Activated CD8-positive, alpha-beta memory T cell treated with anti-CD3 and anti-CD28 coated beads, Interleukin-2, amount 50 U/mL, for 48 hours (primary cell): ENCODE measurements at regions not wholly inside any gene's neighbourhood (a gene's known extent, or its start where the extent isn't known, plus 50 kb on each side); places are given as distances from the start of the nearest gene placed in this dataset.

Experiments used
- DNase-seq: peaks from one replicate; pipeline ENCODE4 v3.0.0-alpha.2; 2020

- no peak for DNase-seq
These were observed 217.1 kb downstream of the PIK3R1 start for GRCh38 chr5:68432682-68433081.

- no peak for DNase-seq
These were observed 218.0 kb downstream of the PIK3R1 start for GRCh38 chr5:68433526-68433922.

GRCh38 chr5:68433923-68434879 is 218.6 kb downstream of the PIK3R1 start:
- DNase-seq = peak; percentile 92

- DNase-seq = no peak
These were observed 220.1 kb downstream of the PIK3R1 start for GRCh38 chr5:68435611-68436010.

- no peak for DNase-seq
These were observed 221.3 kb downstream of the PIK3R1 start for GRCh38 chr5:68436686-68437520.

- DNase-seq = no peak
These were observed 223.3 kb downstream of the PIK3R1 start for GRCh38 chr5:68438876-68439275.

GRCh38 chr5:68440245-68440644 is 224.7 kb downstream of the PIK3R1 start:
- no peak for DNase-seq

- no peak for DNase-seq
These were observed 225.1 kb downstream of the PIK3R1 start for GRCh38 chr5:68440651-68441050.

GRCh38 chr5:68441309-68442073 is 225.9 kb downstream of the PIK3R1 start:
- no peak for DNase-seq

GRCh38 chr5:68443091-68443490 is 227.5 kb downstream of the PIK3R1 start:
- DNase-seq = no peak

- DNase-seq = no peak
These were observed 228.5 kb downstream of the PIK3R1 start for GRCh38 chr5:68444048-68444447.

- no peak for DNase-seq
These were observed 229.3 kb downstream of the PIK3R1 start for GRCh38 chr5:68444833-68445232.

GRCh38 chr5:68445257-68446069 is 229.9 kb downstream of the PIK3R1 start:
- DNase-seq = no peak

- DNase-seq = no peak
These were observed 230.5 kb downstream of the PIK3R1 start for GRCh38 chr5:68446070-68446357.

- DNase-seq = no peak
These were observed 230.9 kb downstream of the PIK3R1 start for GRCh38 chr5:68446487-68446894.

GRCh38 chr5:68447136-68447929 is 231.8 kb downstream of the PIK3R1 start:
- no peak for DNase-seq

GRCh38 chr5:68449380-68449779 is 233.8 kb downstream of the PIK3R1 start:
- DNase-seq = no peak

- no peak for DNase-seq
These were observed 234.8 kb downstream of the PIK3R1 start for GRCh38 chr5:68450245-68450852.

- no peak for DNase-seq
These were observed 236.7 kb downstream of the PIK3R1 start for GRCh38 chr5:68452286-68452685.

GRCh38 chr5:68454172-68454571 is 238.6 kb downstream of the PIK3R1 start:
- DNase-seq = no peak

GRCh38 chr5:68454766-68455165 is 239.2 kb downstream of the PIK3R1 start:
- no peak for DNase-seq
